ENCODE measurements at regions not wholly inside any gene's neighbourhood (a gene's known extent, or its start where the extent isn't known, plus 50 kb on each side); places are given as distances from the start of the nearest gene placed in this dataset.

DNA sequence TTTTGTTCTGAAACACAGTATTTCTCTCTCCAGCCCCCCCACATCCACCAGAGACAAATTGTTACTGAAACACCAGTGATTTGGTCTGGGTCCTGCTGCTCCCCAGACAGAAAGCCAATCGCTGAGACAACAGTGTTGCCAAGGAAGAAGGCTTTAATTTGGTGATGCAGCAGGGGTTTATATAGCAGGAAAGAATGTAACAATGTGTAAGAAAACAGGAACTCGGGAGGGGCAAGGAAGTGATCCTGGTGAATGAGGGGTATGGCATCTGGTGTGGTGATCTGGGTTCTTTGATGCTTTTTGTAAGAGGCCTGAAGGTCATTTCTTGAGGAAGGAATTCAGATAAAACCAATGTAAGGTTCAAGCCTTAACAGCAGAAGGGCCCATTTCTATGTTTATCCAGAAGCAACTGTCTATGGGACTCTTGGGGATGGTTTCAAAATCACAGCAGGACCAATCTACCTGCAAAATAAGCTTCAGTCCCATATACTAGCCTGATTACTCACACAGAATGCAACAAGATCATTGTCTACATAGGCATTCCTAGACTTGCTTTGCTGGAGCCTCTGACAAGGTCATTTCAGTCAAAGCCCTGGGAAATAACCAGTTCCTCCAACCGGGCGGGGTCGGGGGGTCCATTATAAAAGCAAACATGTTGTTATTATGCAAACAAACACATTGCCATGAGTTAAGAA lies 445.2 kb upstream of the ZFP42 start (continued):
- TF ChIP-seq, protein P1, sequence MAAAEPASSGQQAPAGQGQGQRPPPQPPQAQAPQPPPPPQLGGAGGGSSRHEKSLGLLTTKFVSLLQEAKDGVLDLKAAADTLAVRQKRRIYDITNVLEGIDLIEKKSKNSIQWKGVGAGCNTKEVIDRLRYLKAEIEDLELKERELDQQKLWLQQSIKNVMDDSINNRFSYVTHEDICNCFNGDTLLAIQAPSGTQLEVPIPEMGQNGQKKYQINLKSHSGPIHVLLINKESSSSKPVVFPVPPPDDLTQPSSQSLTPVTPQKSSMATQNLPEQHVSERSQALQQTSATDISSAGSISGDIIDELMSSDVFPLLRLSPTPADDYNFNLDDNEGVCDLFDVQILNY (CRISPR knock-in tag; conservative IDR thresholded peaks at IDR 0.05) = no peak
- TF ChIP-seq DR1 (CRISPR knock-in tag; IDR thresholded peaks at IDR 0.05) = no peak
- TF ChIP-seq, protein P2, sequence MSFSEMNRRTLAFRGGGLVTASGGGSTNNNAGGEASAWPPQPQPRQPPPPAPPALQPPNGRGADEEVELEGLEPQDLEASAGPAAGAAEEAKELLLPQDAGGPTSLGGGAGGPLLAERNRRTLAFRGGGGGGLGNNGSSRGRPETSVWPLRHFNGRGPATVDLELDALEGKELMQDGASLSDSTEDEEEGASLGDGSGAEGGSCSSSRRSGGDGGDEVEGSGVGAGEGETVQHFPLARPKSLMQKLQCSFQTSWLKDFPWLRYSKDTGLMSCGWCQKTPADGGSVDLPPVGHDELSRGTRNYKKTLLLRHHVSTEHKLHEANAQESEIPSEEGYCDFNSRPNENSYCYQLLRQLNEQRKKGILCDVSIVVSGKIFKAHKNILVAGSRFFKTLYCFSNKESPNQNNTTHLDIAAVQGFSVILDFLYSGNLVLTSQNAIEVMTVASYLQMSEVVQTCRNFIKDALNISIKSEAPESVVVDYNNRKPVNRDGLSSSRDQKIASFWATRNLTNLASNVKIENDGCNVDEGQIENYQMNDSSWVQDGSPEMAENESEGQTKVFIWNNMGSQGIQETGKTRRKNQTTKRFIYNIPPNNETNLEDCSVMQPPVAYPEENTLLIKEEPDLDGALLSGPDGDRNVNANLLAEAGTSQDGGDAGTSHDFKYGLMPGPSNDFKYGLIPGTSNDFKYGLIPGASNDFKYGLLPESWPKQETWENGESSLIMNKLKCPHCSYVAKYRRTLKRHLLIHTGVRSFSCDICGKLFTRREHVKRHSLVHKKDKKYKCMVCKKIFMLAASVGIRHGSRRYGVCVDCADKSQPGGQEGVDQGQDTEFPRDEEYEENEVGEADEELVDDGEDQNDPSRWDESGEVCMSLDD (CRISPR knock-in tag; IDR thresholded peaks at IDR 0.05; ENCODE audit: borderline replicate concordance) = no peak

DNA sequence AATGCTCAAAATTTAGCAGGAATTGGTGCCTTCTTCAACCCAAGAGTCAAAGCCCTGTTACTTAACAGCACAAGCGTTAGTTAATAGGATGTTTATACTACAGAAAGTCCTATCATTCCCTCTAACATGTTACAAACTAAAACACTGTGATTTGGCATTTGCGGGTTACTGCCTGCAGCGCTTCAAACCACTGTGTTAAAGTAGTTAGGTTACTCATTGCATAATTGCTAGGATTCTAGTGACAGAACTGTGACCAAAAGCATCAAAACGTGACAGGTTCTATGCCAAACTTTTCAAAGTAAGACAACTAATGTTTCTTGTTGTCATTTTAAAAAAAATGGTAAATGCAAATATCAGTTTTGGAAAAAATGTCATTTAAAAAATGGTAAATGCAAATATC lies 442.8 kb upstream of the ZFP42 start:
- H3K27ac ChIP-seq (ENCODE audit: extremely low read length, insufficient read depth, low read length) = no peak overlapping the region
- no peaks in the 10 kb centered on the region for H3K36me3 ChIP-seq (replicated peaks in 1 of 2; ENCODE audit: control insufficient read depth in 1 of 2, insufficient read depth in 2 of 2, low read length in 2 of 2)
- H2AFZ ChIP-seq (ENCODE audit: low read length) = no peak overlapping the region
- ATAC-seq = no peak
- DNase-seq (ENCODE audit: low spot score) = no peak
- CTCF ChIA-PET (ENCODE audit: low intra/inter-chr PET ratio, low total read pairs) = no interaction called here
- 4% methylated on average over 4 of the region's 4 CpGs for WGBS (ENCODE audit: low lambda C conversion rate)
- TF ChIP-seq GATAD1 (CRISPR knock-in tag; IDR thresholded peaks at IDR 0.05) (no peak), GLI4 (CRISPR knock-in tag; IDR thresholded peaks at IDR 0.05; ENCODE audit: borderline replicate concordance) (no peak), ZSCAN29 (CRISPR knock-in tag; conservative IDR thresholded peaks at IDR 0.05) (no peak), ZNF530 (CRISPR knock-in tag; IDR thresholded peaks at IDR 0.05; ENCODE audit: low read depth) (no peak), ZKSCAN8 (CRISPR knock-in tag; IDR thresholded peaks at IDR 0.05; ENCODE audit: borderline replicate concordance) (no peak), ZNF788 (CRISPR knock-in tag; IDR thresholded peaks at IDR 0.05; ENCODE audit: borderline replicate concordance) (no peak), ZZZ3 (CRISPR knock-in tag; IDR thresholded peaks at IDR 0.05; ENCODE audit: borderline replicate concordance) (no peak)
- no peaks in the 10 kb centered on the region for H3K79me2 ChIP-seq (ENCODE audit: insufficient read depth, low read length)
- 0 out of 5 replicates have a peak, but pooled peaks cover 0 to 3% of the 10 kb centered on the region in 2 experiments for H3K27me3 ChIP-seq (ENCODE audit: control insufficient read depth in 1 of 2, insufficient read depth in 2 of 2, low read length in 2 of 2)
- H3K4me3 ChIP-seq (replicated peaks in 1 of 3; ENCODE audit: insufficient read depth in 1 of 3, low read depth in 2 of 3, low read length in 3 of 3) = no peak overlapping the region
- H3K9me3 ChIP-seq (ENCODE audit: low read length) = no peaks in the 10 kb centered on the region
- no TSS peak for BruUV-seq (replicated peaks)
- H3K4me1 ChIP-seq (ENCODE audit: insufficient read depth, low read length) = no peaks in the 10 kb centered on the region
- FAIRE-seq = no peak
- POLR2A ChIA-PET = no interaction called here
- no peak overlapping the region for H3K9ac ChIP-seq (ENCODE audit: insufficient read depth, low read depth, low read length)
- intact Hi-C loops (cut with micrococcal nuclease; ENCODE audit: unreplicated experiment) (no loop called here), in situ Hi-C loops (cut with HindIII; ENCODE audit: extremely low pct_ligation_motif_present, low pct_unique_long_range_greater_than_20kb) (no loop called here)
- no peak overlapping the region for H3K4me2 ChIP-seq (ENCODE audit: low read depth, low read length)
- H4K20me1 ChIP-seq (ENCODE audit: insufficient read depth, low read length) = no peaks in the 10 kb centered on the region
